ENCODE measurements at regions not wholly inside any gene's neighbourhood (a gene's known extent, or its start where the extent isn't known, plus 50 kb on each side); places are given as distances from the start of the nearest gene placed in this dataset.

DNA sequence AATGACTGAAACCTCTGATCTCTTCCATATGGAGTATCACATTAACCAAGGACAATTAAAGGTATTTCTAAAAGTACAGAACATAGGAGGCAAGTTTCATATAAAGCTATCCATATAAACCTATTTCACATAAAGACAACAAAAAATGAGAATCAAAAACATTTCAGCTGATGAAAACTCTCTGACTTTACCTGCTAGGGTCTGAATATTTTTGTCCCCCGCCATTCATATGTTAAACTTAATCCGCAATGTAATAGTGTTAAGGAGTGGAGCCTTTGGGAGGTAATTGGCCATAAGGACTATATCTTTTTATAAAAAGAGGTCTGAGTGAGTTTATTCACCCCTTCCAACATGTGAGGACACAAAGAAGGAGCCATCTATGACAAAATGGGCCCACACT is 788.5 kb downstream of the DTWD2 start:
- TF ChIP-seq POLR2AphosphoS5 (IDR thresholded peaks at IDR 0.05) (no peak), EP300 (IDR thresholded peaks at IDR 0.05) (no peak), POLR2A (IDR thresholded peaks at IDR 0.05) (no peak)
- TF ChIP-seq, protein P1, sequence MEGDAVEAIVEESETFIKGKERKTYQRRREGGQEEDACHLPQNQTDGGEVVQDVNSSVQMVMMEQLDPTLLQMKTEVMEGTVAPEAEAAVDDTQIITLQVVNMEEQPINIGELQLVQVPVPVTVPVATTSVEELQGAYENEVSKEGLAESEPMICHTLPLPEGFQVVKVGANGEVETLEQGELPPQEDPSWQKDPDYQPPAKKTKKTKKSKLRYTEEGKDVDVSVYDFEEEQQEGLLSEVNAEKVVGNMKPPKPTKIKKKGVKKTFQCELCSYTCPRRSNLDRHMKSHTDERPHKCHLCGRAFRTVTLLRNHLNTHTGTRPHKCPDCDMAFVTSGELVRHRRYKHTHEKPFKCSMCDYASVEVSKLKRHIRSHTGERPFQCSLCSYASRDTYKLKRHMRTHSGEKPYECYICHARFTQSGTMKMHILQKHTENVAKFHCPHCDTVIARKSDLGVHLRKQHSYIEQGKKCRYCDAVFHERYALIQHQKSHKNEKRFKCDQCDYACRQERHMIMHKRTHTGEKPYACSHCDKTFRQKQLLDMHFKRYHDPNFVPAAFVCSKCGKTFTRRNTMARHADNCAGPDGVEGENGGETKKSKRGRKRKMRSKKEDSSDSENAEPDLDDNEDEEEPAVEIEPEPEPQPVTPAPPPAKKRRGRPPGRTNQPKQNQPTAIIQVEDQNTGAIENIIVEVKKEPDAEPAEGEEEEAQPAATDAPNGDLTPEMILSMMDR (IDR thresholded peaks at IDR 0.05): no peak
- no peaks in the 10 kb centered on the region for H3K27me3 ChIP-seq
- 98% methylated on average over 2 of the region's 2 CpGs for WGBS
- DNase-seq (ENCODE audit: low spot score in 2 of 2): no peak
- H3K27ac ChIP-seq: no peak overlapping the region
- H3K4me3 ChIP-seq: no peak overlapping the region
- no peaks in the 10 kb centered on the region for H3K9me3 ChIP-seq
- no peaks in the 10 kb centered on the region for H3K36me3 ChIP-seq
- H3K4me1 ChIP-seq: no peaks in the 10 kb centered on the region

DNA sequence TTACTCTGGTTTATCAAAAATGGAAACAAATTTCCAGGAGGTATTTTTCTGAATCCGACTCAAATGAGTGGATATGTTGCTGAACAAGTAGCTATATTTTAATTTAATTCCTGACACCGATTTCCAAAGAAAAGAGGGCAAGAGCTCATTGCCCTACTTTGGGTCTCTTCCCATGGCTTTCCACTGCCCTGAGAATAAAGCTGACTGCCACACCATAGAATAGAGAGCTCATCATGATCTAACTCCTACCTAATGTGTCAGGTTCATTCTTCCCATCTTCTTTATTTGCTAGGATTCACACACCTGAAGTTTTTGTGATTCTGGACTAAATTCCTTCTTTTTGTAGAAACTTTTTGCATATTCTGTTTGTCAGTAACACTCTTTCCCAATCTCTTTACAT is 792.1 kb downstream of the DTWD2 start:
- Histone ChIP-seq H3K9me3 (no peaks in the 10 kb centered on the region), H3K4me1 (no peaks in the 10 kb centered on the region), H3K4me3 (no peak overlapping the region), H3K27ac (no peak overlapping the region), H3K36me3 (no peaks in the 10 kb centered on the region), H3K27me3 (no peaks in the 10 kb centered on the region)
- no peak for DNase-seq (ENCODE audit: low spot score in 2 of 2)
- TF ChIP-seq EP300 (IDR thresholded peaks at IDR 0.05) (no peak), POLR2A (IDR thresholded peaks at IDR 0.05) (no peak), POLR2AphosphoS5 (IDR thresholded peaks at IDR 0.05) (no peak)
- TF ChIP-seq, protein P1 (IDR thresholded peaks at IDR 0.05): no peak
- 90% methylated on average over 2 of the region's 2 CpGs for WGBS

DNA sequence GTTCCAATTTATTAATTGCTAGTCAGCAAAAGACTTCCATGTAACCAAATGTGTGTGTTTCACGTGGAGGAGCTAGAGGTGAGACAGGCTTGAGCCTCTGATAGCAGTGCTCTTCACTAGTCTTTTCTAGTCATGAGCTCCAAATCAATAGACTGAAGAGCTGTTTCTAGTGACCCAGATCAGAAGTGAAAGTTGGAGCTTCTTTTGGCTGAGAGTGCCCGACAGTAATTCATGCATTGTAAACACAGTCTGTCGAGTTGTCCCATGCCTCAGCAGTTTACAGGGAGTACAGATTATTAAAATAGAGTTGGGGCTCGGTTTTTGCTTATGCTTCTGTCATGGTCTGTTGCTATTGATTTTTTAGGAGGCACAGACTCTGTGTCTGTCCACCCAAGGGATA is 793.1 kb downstream of the DTWD2 start:
- DNase-seq (ENCODE audit: low spot score in 2 of 2): no peak
- Histone ChIP-seq H3K4me1 (no peaks in the 10 kb centered on the region), H3K36me3 (no peaks in the 10 kb centered on the region), H3K9me3 (no peaks in the 10 kb centered on the region), H3K27ac (no peak overlapping the region), H3K27me3 (no peaks in the 10 kb centered on the region), H3K4me3 (no peak overlapping the region)
- 29% methylated on average over 4 of the region's 4 CpGs for WGBS
- no peak for TF ChIP-seq EP300 (IDR thresholded peaks at IDR 0.05)
- no peak for TF ChIP-seq POLR2A (IDR thresholded peaks at IDR 0.05)
- TF ChIP-seq POLR2AphosphoS5 (IDR thresholded peaks at IDR 0.05): no peak
- TF ChIP-seq, protein P1 (IDR thresholded peaks at IDR 0.05): no peak

DNA sequence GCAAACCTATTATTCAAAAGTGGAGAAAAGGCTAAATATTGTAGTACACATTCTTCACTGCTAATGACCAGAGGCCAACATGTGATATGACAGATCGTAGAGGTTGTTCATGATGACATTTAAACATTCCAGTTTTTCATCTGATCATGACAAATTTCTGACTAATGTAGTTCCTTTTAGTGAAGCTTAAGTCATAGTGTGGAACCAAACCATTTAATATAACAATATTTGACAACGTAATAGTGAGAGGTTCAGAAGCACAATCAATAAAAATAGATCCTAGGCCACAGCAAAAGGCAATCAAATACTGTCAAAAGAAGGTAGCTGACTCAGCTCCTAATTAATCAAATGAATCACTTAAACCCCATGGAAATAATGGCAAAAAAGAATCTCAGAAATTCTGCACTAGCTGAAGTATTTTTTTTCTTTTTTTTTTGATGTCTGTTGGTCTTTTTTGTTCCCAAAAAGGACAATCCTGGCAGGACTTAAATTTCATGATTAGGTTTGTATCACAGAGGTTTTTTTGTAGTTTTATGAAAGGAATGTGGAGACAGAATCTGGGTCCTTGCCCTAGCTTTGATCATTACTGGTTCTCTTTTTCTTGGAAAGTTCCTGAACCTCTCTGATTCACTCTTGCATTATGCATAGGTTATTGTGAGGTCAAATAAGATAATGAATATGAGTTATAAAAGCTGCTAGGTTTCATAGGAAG is 795.0 kb downstream of the DTWD2 start:
- Histone ChIP-seq H3K27me3 (no peaks in the 10 kb centered on the region), H3K9me3 (no peaks in the 10 kb centered on the region), H3K27ac (no peak overlapping the region), H3K4me1 (no peaks in the 10 kb centered on the region), H3K36me3 (no peaks in the 10 kb centered on the region), H3K4me3 (no peak overlapping the region)
- DNase-seq (ENCODE audit: low spot score in 2 of 2): no peak
- TF ChIP-seq, protein P1 (IDR thresholded peaks at IDR 0.05): no peak
- TF ChIP-seq POLR2AphosphoS5 (IDR thresholded peaks at IDR 0.05) (no peak), EP300 (IDR thresholded peaks at IDR 0.05) (no peak), POLR2A (IDR thresholded peaks at IDR 0.05) (no peak)
- 87% methylated on average over 2 of the region's 2 CpGs for WGBS

DNA sequence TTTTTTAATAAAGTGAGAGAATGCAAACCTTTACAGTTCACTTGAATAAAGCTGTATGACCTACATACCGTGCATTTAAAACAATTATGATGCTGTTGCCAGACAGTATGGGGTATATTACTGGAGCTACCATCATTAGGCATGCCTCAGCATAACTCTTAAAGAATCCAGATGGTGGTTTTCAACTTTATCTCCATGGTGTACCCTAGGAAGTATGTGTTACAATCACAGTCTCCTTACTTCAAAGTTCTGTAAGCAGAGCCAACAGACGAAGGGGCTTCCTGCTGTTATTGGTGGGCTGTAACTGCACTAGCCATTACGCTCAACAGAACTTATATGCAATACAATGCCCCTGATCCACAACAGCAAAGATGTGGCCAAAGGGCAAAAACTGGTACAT is 803.3 kb downstream of the DTWD2 start:
- Histone ChIP-seq H3K36me3 (no peaks in the 10 kb centered on the region), H3K27ac (no peak overlapping the region), H3K27me3 (no peaks in the 10 kb centered on the region), H3K9me3 (no peaks in the 10 kb centered on the region), H3K4me1 (no peaks in the 10 kb centered on the region), H3K4me3 (no peak overlapping the region)
- DNase-seq (ENCODE audit: low spot score in 2 of 2): no peak
- TF ChIP-seq POLR2AphosphoS5 (IDR thresholded peaks at IDR 0.05) (no peak), POLR2A (IDR thresholded peaks at IDR 0.05) (no peak), EP300 (IDR thresholded peaks at IDR 0.05) (no peak)
- TF ChIP-seq, protein P1 (IDR thresholded peaks at IDR 0.05): no peak
- 80% methylated on average over 3 of the region's 3 CpGs for WGBS
